HG02884 (cell line): ENCODE measurements at regions not wholly inside any gene's neighbourhood (a gene's known extent, or its start where the extent isn't known, plus 50 kb on each side); places are given as distances from the start of the nearest gene placed in this dataset.
"Not testable (repeated sequence)": the region's sequence is repeated elsewhere in the genome, so short reads cannot be mapped to it uniquely, and the experiment has no call there.

Experiments used
- ATAC-seq: cut with Tn5 transposase; IDR thresholded peaks from one replicate; pipeline ENCODE4 v1.9.1; 2021; ENCODE audit warnings: mild to moderate bottlenecking, moderate library complexity; ENCODE audit not compliant: unreplicated experiment

GRCh38 chr21:6482616-6483015 is 4038.8 kb upstream of the TPTE start:
- not testable (repeated sequence) for ATAC-seq

DNA sequence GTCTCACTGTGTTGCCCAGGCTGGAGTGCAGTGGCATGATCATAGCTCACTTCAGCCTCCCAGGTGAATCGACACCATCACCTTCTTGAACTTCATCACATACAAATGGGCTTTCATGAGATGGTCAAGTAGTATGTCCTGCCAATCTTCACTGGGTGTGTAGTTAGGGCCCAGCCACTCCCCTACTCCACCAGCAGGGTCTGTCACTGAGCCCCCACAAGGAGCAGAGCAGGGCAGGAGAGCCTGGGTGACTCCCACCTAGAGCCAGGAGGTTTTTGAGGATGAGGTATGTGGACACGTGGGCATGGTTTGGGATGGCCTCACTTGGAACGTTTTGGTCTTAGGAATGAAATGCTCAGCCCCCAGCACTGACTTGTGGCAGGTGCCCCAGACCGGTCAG is 4037.7 kb upstream of the TPTE start:
- not testable (repeated sequence) for ATAC-seq

GRCh38 chr21:6486821-6487220 is 4034.6 kb upstream of the TPTE start:
- ATAC-seq: not testable (repeated sequence)

- not testable (repeated sequence) for ATAC-seq
Observed at GRCh38 chr21:6492691-6493090, 4028.7 kb upstream of the TPTE start.

- ATAC-seq: not testable (repeated sequence)
Observed at GRCh38 chr21:6493957-6494356, 4027.4 kb upstream of the TPTE start.

- not testable (repeated sequence) for ATAC-seq
Observed at GRCh38 chr21:6496356-6496755, 4025.0 kb upstream of the TPTE start.

DNA sequence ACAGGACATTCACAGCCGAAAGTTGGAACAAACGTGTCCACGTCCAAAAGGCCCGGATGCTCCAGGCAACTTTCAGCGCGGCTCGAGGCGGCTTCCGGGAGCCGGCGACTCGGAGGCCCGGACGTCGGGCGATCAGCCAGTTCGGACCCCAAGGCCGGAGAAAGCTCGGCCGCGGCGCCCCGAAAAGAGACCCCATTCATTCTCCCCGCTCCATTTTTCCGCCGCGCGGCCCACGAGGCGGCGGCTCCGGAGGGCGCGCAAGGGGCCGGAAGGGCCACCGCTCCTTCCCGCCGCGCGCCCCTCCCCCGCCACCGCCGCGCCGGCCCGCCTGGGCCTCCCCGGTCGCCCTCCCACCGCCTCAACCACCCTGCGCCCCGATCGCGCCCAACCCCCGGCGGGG is 4022.7 kb upstream of the TPTE start:
- not testable (repeated sequence) for ATAC-seq

- ATAC-seq: peak; percentile 43
Observed at GRCh38 chr21:6499128-6499826, 4022.1 kb upstream of the TPTE start.

- ATAC-seq: not testable (repeated sequence)
Observed at GRCh38 chr21:6499866-6500265, 4021.5 kb upstream of the TPTE start.

GRCh38 chr21:6500681-6501080 is 4020.7 kb upstream of the TPTE start:
- ATAC-seq: not testable (repeated sequence)

- not testable (repeated sequence) for ATAC-seq
Observed at GRCh38 chr21:6506167-6506894, 4015.1 kb upstream of the TPTE start.

GRCh38 chr21:6507632-6508031 is 4013.8 kb upstream of the TPTE start:
- ATAC-seq: not testable (repeated sequence)

GRCh38 chr21:6521777-6522176 is 3999.6 kb upstream of the TPTE start:
- ATAC-seq: not testable (repeated sequence)

- ATAC-seq: not testable (repeated sequence)
Observed at GRCh38 chr21:6526213-6526612, 3995.2 kb upstream of the TPTE start.

DNA sequence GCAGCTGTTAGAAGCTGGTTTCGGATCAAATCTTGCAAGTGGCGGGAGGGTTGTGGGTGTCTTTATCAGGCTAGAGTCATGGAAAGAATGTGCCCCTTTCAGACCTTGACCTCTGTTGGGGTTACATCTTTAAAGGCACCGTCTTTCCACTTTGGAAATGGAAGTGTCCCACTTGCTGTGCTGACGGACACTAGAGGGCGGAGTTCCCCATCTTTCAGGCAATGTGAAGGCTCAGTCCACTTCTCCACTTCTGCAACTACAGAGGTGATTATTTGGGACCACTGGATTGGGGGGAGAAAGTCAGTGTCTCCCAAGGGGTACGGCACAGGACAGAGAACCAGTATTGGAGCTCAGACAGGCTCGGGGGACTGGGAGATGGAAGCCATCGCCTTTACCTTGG is 3990.7 kb upstream of the TPTE start:
- ATAC-seq: not testable (repeated sequence)

GRCh38 chr21:6533261-6533660 is 3988.1 kb upstream of the TPTE start:
- not testable (repeated sequence) for ATAC-seq

GRCh38 chr21:6538320-6538719 is 3983.1 kb upstream of the TPTE start:
- not testable (repeated sequence) for ATAC-seq

DNA sequence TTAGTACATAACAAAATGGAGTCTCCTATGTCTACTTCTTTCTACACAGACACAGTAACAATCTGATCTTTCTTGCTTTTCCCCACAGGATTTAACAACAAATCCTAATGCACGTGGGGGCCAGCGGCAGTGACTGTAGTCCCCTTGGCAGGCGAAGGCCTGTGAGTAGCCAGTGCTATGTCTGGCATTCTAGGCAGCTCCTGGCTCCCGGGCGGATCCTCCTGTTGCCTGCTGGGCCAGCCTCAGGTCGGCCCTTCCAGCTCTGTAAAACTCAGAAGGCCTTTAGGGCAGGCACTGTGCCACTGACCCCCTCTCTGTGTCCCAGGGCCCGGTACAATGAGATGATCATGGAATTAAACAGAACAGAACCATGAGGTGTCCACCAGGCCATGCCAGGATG is 3981.7 kb upstream of the TPTE start:
- ATAC-seq: not testable (repeated sequence)

- ATAC-seq: not testable (repeated sequence)
Observed at GRCh38 chr21:6541036-6541435, 3980.3 kb upstream of the TPTE start.

DNA sequence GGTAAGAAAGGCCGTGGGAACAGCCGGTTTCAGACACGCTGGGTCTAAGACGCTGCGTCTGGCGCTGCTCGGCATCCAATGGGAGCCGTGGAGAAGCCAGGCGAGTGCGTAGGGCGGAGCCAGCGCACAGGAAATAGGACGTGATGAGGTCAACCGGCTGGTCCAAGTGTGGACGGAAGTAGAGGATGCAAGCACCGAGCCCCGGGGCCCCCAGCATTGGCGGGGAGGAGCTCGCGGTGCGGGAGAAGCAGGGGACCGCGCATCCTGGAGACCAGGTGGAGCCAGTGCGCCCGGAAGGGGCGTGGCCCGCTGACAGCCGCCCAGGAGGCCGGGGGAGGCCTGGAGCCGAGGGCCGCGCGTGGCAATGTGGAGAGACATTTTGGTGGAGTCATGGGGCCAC is 3976.1 kb upstream of the TPTE start:
- not testable (repeated sequence) for ATAC-seq

DNA sequence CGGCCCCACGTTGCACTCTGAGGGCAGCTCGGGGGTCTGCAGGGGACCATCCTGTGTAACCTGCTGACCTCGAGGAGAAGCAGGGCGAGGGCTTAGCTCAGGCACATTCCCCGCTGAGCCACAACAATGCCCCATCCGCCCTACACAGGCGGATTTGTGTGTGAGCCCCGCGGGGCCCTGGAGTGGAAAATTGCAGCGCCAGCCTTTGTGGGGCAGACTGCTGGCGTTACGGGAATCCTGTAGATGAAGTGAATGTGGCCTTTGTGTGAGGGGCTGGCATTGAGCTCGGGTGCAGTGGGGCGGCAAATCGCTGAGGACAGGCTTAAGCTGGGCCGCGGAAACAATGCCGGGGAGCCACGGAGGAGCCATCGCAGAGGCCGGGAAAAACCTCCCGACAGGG is 3970.3 kb upstream of the TPTE start:
- ATAC-seq: not testable (repeated sequence)
